Thyroid gland (tissue), 4 donors: ENCODE measurements at regions not wholly inside any gene's neighbourhood (a gene's known extent, or its start where the extent isn't known, plus 50 kb on each side); places are given as distances from the start of the nearest gene placed in this dataset.

Source experiments
- POLR2A ChIP-seq, 2 donors: fragments of 450-650 bp; IDR thresholded peaks; one replicate each; pipeline ENCODE4 v1.6.1; 2017; ENCODE audit warnings: antibody characterized with exemption in 2 of 2, mild to moderate bottlenecking in 2 of 2, moderate library complexity in 1 of 2
- TF ChIP-seq, protein P1 (sequence below), 6 experiments: fragments of 200-600 bp in 3 of 6; fragments of 450-650 bp in 3 of 6; sonication (generic) in 3 of 6; IDR thresholded peaks; one replicate each; pipeline ENCODE4 v1.5.1; 2016 to 2019; ENCODE audit warnings: antibody characterized with exemption in 6 of 6, mild to moderate bottlenecking in 2 of 6, inconsistent platforms in 1 of 6, moderate library complexity in 1 of 6

GRCh38 chr9:115462623-115463022 lies 344.7 kb upstream of the TNC start:
- TF ChIP-seq POLR2A (IDR thresholded peaks at IDR 0.05): no peak
- TF ChIP-seq, protein P1, sequence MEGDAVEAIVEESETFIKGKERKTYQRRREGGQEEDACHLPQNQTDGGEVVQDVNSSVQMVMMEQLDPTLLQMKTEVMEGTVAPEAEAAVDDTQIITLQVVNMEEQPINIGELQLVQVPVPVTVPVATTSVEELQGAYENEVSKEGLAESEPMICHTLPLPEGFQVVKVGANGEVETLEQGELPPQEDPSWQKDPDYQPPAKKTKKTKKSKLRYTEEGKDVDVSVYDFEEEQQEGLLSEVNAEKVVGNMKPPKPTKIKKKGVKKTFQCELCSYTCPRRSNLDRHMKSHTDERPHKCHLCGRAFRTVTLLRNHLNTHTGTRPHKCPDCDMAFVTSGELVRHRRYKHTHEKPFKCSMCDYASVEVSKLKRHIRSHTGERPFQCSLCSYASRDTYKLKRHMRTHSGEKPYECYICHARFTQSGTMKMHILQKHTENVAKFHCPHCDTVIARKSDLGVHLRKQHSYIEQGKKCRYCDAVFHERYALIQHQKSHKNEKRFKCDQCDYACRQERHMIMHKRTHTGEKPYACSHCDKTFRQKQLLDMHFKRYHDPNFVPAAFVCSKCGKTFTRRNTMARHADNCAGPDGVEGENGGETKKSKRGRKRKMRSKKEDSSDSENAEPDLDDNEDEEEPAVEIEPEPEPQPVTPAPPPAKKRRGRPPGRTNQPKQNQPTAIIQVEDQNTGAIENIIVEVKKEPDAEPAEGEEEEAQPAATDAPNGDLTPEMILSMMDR (IDR thresholded peaks at IDR 0.05): no peak
